Endodermal cell (in vitro differentiated cells): ENCODE measurements at regions not wholly inside any gene's neighbourhood (a gene's known extent, or its start where the extent isn't known, plus 50 kb on each side); places are given as distances from the start of the nearest gene placed in this dataset.

Experiments
- DNase-seq: peaks from one replicate; pipeline ENCODE4 v3.0.0-alpha.2; 2017
- H3K27ac ChIP-seq: 2 replicates; pipeline ENCODE4 v1.5.1; 2013; ENCODE audit warnings: mild to moderate bottlenecking, low read depth, low read length, moderate library complexity
- H3K27me3 ChIP-seq: 2 replicates; pipeline ENCODE4 v1.6.1; 2013; ENCODE audit warnings: mild to moderate bottlenecking, low read length, moderate library complexity; ENCODE audit not compliant: insufficient read depth, control insufficient read depth, poor library complexity, severe bottlenecking
- H3K36me3 ChIP-seq: 2 replicates; pipeline ENCODE4 v1.7.0; 2013; ENCODE audit warnings: mild to moderate bottlenecking, low read length, moderate library complexity; ENCODE audit not compliant: control insufficient read depth, insufficient read depth
- H3K4me1 ChIP-seq: one replicate; pipeline ENCODE4 v1.7.0; 2013; ENCODE audit warnings: low read length; ENCODE audit not compliant: control insufficient read depth, insufficient read depth
- H3K4me3 ChIP-seq: 2 replicates; pipeline ENCODE4 v1.5.1; 2013; ENCODE audit warnings: mild to moderate bottlenecking, low read length, moderate library complexity
- H3K9ac ChIP-seq: 2 replicates; pipeline ENCODE4 v1.6.1; 2013; ENCODE audit warnings: mild to moderate bottlenecking, low read length, moderate library complexity; ENCODE audit not compliant: poor library complexity, severe bottlenecking; ENCODE audit errors: extremely low read depth
- H3K9me3 ChIP-seq: 2 replicates; pipeline ENCODE4 v1.6.1; 2013; ENCODE audit warnings: mild to moderate bottlenecking, low read length, moderate library complexity; ENCODE audit not compliant: control insufficient read depth
- H3K27ac Mint-ChIP-seq: 2 replicates; pipeline ENCODE4 v1.8.0; 2020; ENCODE audit warnings: mixed read lengths
- H3K27me3 Mint-ChIP-seq: 2 replicates; pipeline ENCODE4 v1.8.0; 2021; ENCODE audit warnings: mild to moderate bottlenecking, mixed read lengths; ENCODE audit not compliant: insufficient read depth
- H3K36me3 Mint-ChIP-seq: 2 replicates; pipeline ENCODE4 v1.8.0; 2020; ENCODE audit warnings: low read depth, mixed read lengths
- H3K4me1 Mint-ChIP-seq: 2 replicates; pipeline ENCODE4 v1.8.0; 2020; ENCODE audit warnings: mixed read lengths
- H3K4me3 Mint-ChIP-seq: 2 replicates; pipeline ENCODE4 v1.8.0; 2020; ENCODE audit warnings: mild to moderate bottlenecking, moderate library complexity, mixed read lengths
- H3K9me3 Mint-ChIP-seq: 2 replicates; pipeline ENCODE4 v1.8.0; 2020; ENCODE audit warnings: mild to moderate bottlenecking, mixed read lengths
- CTCF ChIP-seq: fragments of 200-600 bp; sonication (generic); conservative IDR thresholded peaks from 2 replicates; pipeline ENCODE4 v1.5.0; 2021; ENCODE audit warnings: antibody characterized with exemption, mild to moderate bottlenecking
- WGBS, 2 experiments: methylation state at CpG; one replicate each; pipeline versions ENCODE4 v1.1.5 to v1.1.7; 2013; ENCODE audit warnings: missing lambda C conversion rate in 2 of 2, mixed read lengths in 1 of 2; ENCODE audit not compliant: insufficient coverage in 1 of 2, insufficient read length in 1 of 2; 5-methylcytosine and 5-hydroxymethylcytosine counted together

GRCh38 chr16:6146874-6147425 lies 1049.4 kb upstream of the EEF2KMT start:
- peak; percentile 74 for DNase-seq
- peaks cover 11% of the 10 kb centered on the region for H3K4me1 Mint-ChIP-seq
- Histone ChIP-seq H3K9me3 (peaks cover 15% of the 10 kb centered on the region), H3K4me3 (no peak overlapping the region), H3K36me3 (no peaks in the 10 kb centered on the region), H3K4me1 (no peaks in the 10 kb centered on the region), H3K27ac (no peak overlapping the region), H3K27me3 (no peaks in the 10 kb centered on the region), H3K9ac (no peak overlapping the region)
- no peaks in the 10 kb centered on the region for H3K36me3 Mint-ChIP-seq
- peaks cover 7% of the 10 kb centered on the region for H3K27me3 Mint-ChIP-seq
- H3K27ac Mint-ChIP-seq: no peak overlapping the region
- no peak overlapping the region for H3K4me3 Mint-ChIP-seq
- peak; percentile 79 for TF ChIP-seq CTCF
- H3K9me3 Mint-ChIP-seq: peaks cover 5% of the 10 kb centered on the region
- WGBS, 2 experiments: 80 to 84% methylated on average over 5 to 9 of the region's 9 CpGs

GRCh38 chr16:6146356-6146755 lies 1048.8 kb upstream of the EEF2KMT start:
- Mint-ChIP-seq H3K27me3 (peaks cover 7% of the 10 kb centered on the region), H3K4me1 (peaks cover 11% of the 10 kb centered on the region), H3K4me3 (no peak overlapping the region), H3K9me3 (peaks cover 5% of the 10 kb centered on the region), H3K27ac (no peak overlapping the region), H3K36me3 (no peaks in the 10 kb centered on the region)
- Histone ChIP-seq H3K4me1 (no peaks in the 10 kb centered on the region), H3K27me3 (no peaks in the 10 kb centered on the region), H3K9me3 (peaks cover 15% of the 10 kb centered on the region), H3K4me3 (no peak overlapping the region), H3K9ac (no peak overlapping the region), H3K27ac (no peak overlapping the region), H3K36me3 (no peaks in the 10 kb centered on the region)
- 86 to 93% methylated on average over 1 to 2 of the region's 2 CpGs for WGBS, 2 experiments
- TF ChIP-seq CTCF: no peak
- no peak for DNase-seq

GRCh38 chr16:6144463-6144862 lies 1046.9 kb upstream of the EEF2KMT start:
- H3K36me3 ChIP-seq: no peaks in the 10 kb centered on the region
- H3K9me3 Mint-ChIP-seq: peaks cover 5% of the 10 kb centered on the region
- H3K4me1 ChIP-seq: no peaks in the 10 kb centered on the region
- no peak overlapping the region for H3K4me3 ChIP-seq
- peaks cover 7% of the 10 kb centered on the region for H3K27me3 Mint-ChIP-seq
- no peaks in the 10 kb centered on the region for H3K4me1 Mint-ChIP-seq
- H3K27me3 ChIP-seq: no peaks in the 10 kb centered on the region
- WGBS, 2 experiments: 89 to 100% methylated on average over 3 to 4 of the region's 4 CpGs
- H3K27ac Mint-ChIP-seq: no peak overlapping the region
- H3K9me3 ChIP-seq: peaks cover 15% of the 10 kb centered on the region
- no peaks in the 10 kb centered on the region for H3K36me3 Mint-ChIP-seq
- H3K9ac ChIP-seq: no peak overlapping the region
- DNase-seq: no peak
- H3K27ac ChIP-seq: no peak overlapping the region
- TF ChIP-seq CTCF: no peak
- no peak overlapping the region for H3K4me3 Mint-ChIP-seq
